H54 (cell line): ENCODE measurements at regions not wholly inside any gene's neighbourhood (a gene's known extent, or its start where the extent isn't known, plus 50 kb on each side); places are given as distances from the start of the nearest gene placed in this dataset.
"Not testable (repeated sequence)": the region's sequence is repeated elsewhere in the genome, so short reads cannot be mapped to it uniquely, and the experiment has no call there.

Experiments used
- DNase-seq: peaks from one replicate; pipeline ENCODE4 v3.0.0; 2011; ENCODE audit warnings: low spot score, mixed read lengths; ENCODE audit not compliant: insufficient read length
- FAIRE-seq: peaks from 3 replicates; lab custom pipeline; 2011; peaks lifted over from hg19 to GRCh38; lab: Jason Lieb, UNC
- POLR2A ChIP-seq: IDR thresholded peaks from 2 replicates; pipeline ENCODE4 v1.6.1; 2011; ENCODE audit warnings: low read depth, mild to moderate bottlenecking, low read length

- FAIRE-seq = no peak
- TF ChIP-seq POLR2A = no peak
Observed at GRCh38 chr18:27558388-27559155, 373.5 kb upstream of the CHST9 start.

DNA sequence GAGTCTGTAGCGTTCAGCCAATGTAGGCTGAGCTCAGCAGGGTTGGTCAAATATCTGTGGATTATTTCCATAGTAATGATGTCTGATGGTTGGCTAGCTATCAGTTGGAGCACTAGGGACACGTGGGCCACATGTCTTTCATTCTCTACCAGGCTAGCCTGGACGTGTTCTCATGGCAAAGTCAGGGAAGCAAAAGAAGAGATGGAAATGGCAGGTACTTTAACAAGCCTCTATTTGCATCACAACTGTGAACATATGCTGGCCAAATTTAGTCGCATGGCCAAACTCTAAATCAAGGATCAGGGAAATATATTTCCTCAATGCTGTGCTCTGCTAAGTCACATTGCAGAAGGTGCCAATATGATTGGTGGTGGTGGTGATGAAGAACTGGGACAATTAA lies 371.6 kb upstream of the CHST9 start:
- no peak for TF ChIP-seq POLR2A
- no peak for FAIRE-seq
- DNase-seq = no peak

More at GRCh38 chr18:27558388-27559155, 373.5 kb upstream of the CHST9 start:
- DNase-seq = no peak

DNA sequence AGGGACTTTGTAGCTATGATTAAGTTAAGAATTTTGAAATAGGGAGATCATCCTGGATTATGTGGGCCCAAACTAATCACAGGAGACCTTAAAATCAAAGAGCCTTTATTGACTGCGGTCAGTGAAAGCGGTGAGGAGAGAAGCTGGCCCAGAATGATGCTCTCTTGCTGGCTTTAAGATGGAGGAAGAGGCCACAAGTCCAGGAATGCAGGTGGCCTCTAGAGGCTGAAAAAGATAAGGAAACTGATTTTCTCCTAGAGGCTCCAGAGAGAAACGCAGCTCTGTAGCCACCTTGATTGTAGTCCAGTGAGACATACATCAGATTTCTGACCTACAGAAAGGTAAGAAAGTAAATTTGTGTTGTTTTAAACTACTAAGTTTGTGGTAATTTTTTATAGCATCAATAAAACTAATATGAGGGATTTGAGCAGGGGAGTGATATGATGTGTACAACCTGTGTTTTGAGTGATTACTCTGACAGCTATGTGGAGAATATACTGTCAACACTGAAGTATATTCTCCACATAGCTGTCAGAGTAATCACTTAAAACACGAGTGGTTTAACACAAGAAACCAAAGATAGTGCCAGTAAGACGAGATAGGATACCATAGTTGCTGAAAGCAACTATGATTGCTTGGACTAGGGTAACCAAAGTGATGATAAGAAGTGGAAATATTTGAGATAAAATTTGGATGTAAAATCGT lies 364.4 kb upstream of the CHST9 start:
- DNase-seq = no peak
- no peak for TF ChIP-seq POLR2A
- no peak for FAIRE-seq

GRCh38 chr18:27546991-27547390 lies 361.9 kb upstream of the CHST9 start:
- DNase-seq (no peak), FAIRE-seq (no peak)
- no peak for TF ChIP-seq POLR2A

DNA sequence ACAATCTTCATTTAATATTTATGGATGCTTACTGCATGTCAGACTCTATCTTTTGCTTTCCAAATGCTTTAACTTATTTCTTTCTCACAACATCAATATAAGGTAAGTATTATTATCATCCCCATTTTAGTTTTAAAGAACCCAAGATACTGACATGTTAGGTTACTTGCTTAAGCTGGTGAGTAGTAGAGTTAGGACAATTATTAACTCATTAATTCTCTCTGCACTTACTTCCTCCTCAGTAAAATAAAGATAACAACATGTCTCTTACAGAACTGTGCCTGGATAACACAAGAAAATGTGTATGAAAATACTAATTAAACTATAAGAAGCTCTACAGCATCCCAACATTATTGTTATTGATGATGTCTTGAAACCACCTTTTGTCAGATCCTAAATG lies 359.1 kb upstream of the CHST9 start:
- FAIRE-seq (no peak), DNase-seq (no peak)
- TF ChIP-seq POLR2A = no peak

DNA sequence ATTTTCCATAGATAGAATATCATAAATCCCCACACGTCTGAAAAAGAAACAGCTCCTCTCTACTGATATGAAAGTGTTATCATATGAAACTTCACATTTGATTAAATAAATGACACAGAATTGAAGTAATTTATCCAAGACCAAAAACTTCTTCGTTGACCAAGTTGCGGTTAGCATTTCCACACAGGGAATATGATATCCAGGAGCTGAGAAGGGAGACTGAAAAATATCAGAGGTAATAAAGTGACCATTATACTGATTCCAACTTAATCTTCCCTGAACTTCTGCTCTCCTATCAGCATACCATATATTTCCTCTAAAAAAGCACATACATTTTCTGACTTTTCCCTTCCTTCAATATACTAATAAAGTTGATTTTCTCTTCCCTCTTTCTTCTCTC lies 356.2 kb upstream of the CHST9 start:
- DNase-seq (no peak), FAIRE-seq (no peak)
- no peak for TF ChIP-seq POLR2A

DNA sequence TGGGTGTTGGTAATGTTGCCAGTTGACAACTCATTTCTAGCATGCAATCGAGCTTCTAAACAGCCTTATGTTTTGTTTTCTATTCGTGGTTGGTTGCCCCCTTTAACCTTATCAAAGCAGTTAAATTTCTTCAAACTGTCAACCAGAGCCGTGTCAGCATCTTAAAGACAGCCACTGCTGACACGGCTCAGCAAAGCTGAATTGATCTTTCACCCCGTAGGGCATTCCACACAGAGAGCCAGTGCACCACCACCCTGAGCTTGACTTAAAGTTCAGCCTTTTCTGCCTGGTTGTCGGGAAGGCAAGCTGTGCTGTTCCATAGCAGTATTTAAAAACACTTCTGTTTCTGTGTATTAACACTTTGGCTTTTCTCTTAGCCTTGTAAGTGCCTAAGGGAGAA lies 355.0 kb upstream of the CHST9 start:
- DNase-seq (no peak), FAIRE-seq (no peak)
- TF ChIP-seq POLR2A = no peak

GRCh38 chr18:27528925-27529521 lies 343.9 kb upstream of the CHST9 start:
- no peak for DNase-seq
- TF ChIP-seq POLR2A = no peak
- no peak for FAIRE-seq

DNA sequence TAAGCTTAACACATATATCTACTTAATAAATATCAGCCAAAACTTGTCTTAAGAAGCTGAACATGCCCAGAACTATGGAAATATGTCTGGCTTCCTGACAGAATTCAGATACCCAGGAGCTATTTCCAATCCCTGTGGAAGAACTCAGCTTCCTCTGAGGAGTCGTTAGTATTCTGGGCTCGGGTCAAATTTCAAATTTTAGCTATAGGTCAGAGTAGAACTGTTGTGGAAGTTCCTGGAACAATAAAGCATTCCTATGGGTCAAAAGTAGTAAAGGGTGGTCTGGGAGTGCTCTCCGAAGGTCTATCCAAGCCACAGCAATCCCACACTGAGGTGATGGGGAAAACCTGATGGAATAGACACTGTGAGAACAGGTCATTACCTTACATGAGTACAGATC lies 342.7 kb upstream of the CHST9 start:
- FAIRE-seq = no peak
- DNase-seq = no peak
- no peak for TF ChIP-seq POLR2A

GRCh38 chr18:27520401-27520800 lies 335.3 kb upstream of the CHST9 start:
- FAIRE-seq = no peak
- DNase-seq = no peak
- TF ChIP-seq POLR2A = no peak

DNA sequence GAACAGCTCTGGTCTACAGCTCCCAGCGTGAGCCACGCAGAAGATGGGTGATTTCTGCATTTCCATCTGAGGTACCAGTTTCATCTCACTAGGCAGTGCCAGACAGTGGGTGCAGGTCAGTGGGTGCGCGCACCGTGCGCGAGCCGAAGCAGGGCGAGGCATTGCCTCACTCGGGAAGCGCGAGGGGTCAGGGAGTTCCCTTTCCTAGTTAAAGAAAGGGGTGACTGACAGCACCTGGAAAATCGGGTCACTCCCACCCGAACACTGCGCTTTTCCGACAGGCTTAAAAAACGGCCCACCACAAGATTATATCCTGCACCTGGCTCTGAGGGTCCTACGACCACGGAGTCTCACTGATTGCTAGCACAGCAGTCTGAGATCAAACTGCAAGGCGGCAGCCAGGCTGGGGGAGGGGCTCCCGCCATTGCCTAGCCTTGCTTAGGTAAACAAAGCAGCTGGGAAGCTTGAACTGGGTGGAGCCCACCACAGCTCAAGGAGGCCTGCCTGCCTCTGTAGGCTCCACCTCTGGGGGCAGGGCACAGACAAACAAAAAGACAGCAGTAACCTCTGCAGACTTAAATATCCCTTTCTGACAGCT lies 325.0 kb upstream of the CHST9 start:
- DNase-seq, FAIRE-seq: not testable (repeated sequence)

DNA sequence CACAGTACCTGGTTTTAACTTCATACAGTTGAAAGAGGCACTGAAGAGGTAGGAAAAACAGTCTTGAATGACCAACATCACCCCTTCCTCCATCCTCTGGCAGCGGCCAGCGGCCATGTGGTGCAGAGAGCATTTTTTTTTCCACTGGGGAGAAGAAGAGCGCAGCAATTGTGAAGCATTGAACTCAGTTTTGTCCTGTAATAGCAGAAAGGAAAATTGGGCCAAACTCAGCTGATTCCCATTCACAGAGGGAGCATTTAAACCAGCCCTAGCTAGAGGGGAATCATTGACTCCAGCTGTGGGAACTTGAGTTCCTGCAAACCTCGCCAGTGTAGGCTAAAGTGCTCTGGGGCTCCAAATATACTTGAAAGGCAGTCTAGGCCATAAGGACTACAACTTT lies 316.6 kb upstream of the CHST9 start:
- no peak for FAIRE-seq
- no peak for TF ChIP-seq POLR2A
- no peak for DNase-seq

DNA sequence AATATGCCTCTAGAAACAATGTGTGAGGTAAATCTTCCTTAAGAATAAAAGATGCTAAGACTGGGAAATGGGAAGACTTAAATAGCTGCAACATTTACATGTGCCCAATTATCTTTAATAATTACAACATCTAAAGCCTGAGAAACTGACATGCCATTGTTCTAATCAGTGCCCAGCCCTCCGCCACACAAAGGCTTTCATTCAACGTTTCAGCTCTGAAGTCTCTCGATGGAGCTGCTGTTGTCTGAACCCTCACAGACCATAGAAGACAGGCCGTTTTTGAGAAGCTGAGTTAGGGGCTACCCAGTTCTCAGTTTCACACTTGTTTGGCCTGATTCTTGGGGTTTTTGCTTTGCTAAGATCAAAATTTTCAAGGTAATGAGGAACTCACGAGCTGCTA lies 315.4 kb upstream of the CHST9 start:
- DNase-seq (no peak), FAIRE-seq (no peak)
- TF ChIP-seq POLR2A = no peak

DNA sequence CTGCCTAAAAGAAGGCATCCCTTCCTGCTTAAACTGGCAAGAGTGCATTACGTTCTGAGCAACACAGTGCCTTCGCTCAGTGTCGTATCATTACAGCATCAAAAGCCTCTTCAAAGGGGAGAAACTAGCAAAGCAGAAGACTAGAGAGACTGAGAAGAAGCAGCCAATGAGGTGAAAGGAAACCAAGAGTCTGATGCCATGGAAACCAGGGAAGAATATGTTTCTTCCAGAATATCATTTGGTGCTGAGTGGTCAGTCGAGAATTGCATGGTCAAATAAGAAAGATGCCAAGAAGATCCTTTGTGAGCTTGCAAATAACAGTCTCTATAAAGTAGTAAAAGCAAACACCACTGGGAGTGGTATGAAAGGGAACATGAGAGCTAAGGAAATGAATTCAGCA lies 312.1 kb upstream of the CHST9 start:
- FAIRE-seq = no peak
- no peak for TF ChIP-seq POLR2A
- no peak for DNase-seq
